Tibial artery (tissue), 4 donors: ENCODE measurements at regions not wholly inside any gene's neighbourhood (a gene's known extent, or its start where the extent isn't known, plus 50 kb on each side); places are given as distances from the start of the nearest gene placed in this dataset.

ENCODE experiments used
- DNase-seq, 2 donors: peaks; one replicate each; pipeline ENCODE4 v3.0.0-alpha.2; 2019
- H3K27ac ChIP-seq, 2 donors: fragments of 200-600 bp; sonication (generic) in 1 of 2; 1 replicate in 1 of 2; 2 replicates in 1 of 2; pipeline ENCODE4 v1.5.1; 2018 to 2019; ENCODE audit warnings: mild to moderate bottlenecking in 1 of 2
- H3K27me3 ChIP-seq, 2 donors: fragments of 200-600 bp; sonication (generic) in 1 of 2; one replicate each; pipeline versions ENCODE4 v1.5.1 to v1.6.0; 2016 to 2019
- H3K36me3 ChIP-seq, 3 donors: fragments of 200-600 bp; sonication (generic) in 2 of 3; one replicate each; pipeline ENCODE4 v1.5.1; 2016 to 2019; ENCODE audit warnings: mild to moderate bottlenecking in 2 of 3
- H3K4me1 ChIP-seq, 4 donors: fragments of 200-600 bp; sonication (generic) in 2 of 4; 1 replicate in 3 of 4; 2 replicates in 1 of 4; pipeline ENCODE4 v1.5.1; 2016 to 2019
- H3K4me3 ChIP-seq, 2 donors: fragments of 200-600 bp; sonication (generic) in 1 of 2; 1 replicate in 1 of 2; 2 replicates in 1 of 2; pipeline ENCODE4 v1.5.1; 2018 to 2019; ENCODE audit warnings: mild to moderate bottlenecking in 2 of 2
- H3K9me3 ChIP-seq, 3 donors: fragments of 200-600 bp; sonication (generic) in 1 of 3; one replicate each; pipeline ENCODE4 v1.5.1; 2016 to 2019
- CTCF ChIP-seq, 2 experiments: fragments of 200-600 bp in 1 of 2; fragments of 450-650 bp in 1 of 2; IDR thresholded peaks; one replicate each; pipeline ENCODE4 v1.5.1; 2017 to 2019; ENCODE audit warnings: antibody characterized with exemption in 2 of 2, mild to moderate bottlenecking in 1 of 2, moderate library complexity in 1 of 2
- intact Hi-C: fragments of 100-400 bp; cut with DNase I; formaldehyde crosslinking; loops from one replicate; pipeline ENCODE4 v1.15.0; 2023; ENCODE audit warnings: low total_unique reads

DNA sequence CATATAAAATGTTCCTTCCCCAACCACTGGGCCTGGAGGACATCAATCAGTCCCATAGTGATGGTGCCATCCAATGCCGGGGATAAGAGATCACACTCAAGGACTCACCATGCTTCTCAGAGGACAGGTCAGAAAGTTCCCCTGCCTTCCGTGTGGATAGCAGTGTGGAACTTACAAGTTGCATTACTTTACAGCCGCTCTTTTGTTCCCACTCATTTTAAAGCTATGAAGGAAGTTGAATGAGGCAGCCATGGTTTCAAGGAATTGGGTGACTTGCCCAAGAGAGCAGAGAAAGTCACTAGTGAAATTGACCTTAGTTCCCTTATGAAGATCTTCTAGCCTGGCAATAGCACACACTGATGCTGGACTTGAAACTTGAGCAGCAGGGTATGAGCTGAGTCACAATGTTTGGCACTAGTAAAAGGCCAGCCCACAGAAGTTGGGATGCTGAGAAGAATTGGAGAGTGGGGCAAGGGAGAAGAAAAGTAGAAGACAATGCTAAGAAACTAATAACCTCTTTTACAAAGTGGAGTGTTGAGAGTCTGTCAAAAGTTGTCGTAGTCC is 78.7 kb downstream of the CXCL12 start:
- H3K27me3 ChIP-seq, result no peaks in the 10 kb centered on the region
- DNase-seq, result no peak
- no peak overlapping the region for H3K4me3 ChIP-seq
- H3K36me3 ChIP-seq, result no peaks in the 10 kb centered on the region
- no peaks in the 10 kb centered on the region for H3K9me3 ChIP-seq
- peaks cover 0 to 16% (median 12%) of the 10 kb centered on the region in 4 donors for H3K4me1 ChIP-seq
- intact Hi-C loops, result no loop called here
- no peak for TF ChIP-seq CTCF (IDR thresholded peaks at IDR 0.05)
- peak overlapping the region; percentile 18 to 21 for H3K27ac ChIP-seq

DNA sequence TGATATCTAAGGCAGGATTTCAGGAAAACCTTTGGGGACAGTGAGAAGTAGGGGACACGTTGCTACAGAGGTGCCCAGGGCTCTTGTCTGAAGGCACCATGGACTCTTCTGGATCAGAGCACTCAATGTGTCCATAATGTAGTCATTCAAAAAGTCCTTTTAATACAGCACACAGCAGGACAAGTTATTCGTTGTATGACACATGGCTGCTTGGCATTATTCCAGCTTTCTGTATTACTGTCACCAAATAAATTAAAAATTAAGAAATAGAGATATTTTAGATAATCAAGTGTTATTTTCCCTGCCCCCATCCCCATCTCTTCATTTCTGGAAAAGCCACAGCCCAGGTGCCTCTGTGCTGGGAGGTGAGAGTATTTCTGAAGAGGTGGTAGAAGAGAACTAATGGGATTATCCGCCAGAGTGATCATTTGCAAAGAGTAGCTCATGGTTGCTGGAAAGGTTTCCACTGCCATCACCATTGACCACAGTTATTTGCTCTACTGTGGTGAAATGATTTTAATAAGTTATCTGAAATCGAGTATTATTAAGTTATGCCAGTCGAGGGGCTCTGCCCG is 83.0 kb downstream of the CXCL12 start:
- DNase-seq, result no peak
- Histone ChIP-seq H3K27ac (no peak overlapping the region), H3K4me1 (peaks cover 0 to 11% (median 7%) of the 10 kb centered on the region in 4 donors), H3K27me3 (no peaks in the 10 kb centered on the region), H3K4me3 (no peak overlapping the region), H3K9me3 (no peaks in the 10 kb centered on the region), H3K36me3 (no peaks in the 10 kb centered on the region)
- intact Hi-C loops, result no loop called here
- no peak for TF ChIP-seq CTCF (IDR thresholded peaks at IDR 0.05)

DNA sequence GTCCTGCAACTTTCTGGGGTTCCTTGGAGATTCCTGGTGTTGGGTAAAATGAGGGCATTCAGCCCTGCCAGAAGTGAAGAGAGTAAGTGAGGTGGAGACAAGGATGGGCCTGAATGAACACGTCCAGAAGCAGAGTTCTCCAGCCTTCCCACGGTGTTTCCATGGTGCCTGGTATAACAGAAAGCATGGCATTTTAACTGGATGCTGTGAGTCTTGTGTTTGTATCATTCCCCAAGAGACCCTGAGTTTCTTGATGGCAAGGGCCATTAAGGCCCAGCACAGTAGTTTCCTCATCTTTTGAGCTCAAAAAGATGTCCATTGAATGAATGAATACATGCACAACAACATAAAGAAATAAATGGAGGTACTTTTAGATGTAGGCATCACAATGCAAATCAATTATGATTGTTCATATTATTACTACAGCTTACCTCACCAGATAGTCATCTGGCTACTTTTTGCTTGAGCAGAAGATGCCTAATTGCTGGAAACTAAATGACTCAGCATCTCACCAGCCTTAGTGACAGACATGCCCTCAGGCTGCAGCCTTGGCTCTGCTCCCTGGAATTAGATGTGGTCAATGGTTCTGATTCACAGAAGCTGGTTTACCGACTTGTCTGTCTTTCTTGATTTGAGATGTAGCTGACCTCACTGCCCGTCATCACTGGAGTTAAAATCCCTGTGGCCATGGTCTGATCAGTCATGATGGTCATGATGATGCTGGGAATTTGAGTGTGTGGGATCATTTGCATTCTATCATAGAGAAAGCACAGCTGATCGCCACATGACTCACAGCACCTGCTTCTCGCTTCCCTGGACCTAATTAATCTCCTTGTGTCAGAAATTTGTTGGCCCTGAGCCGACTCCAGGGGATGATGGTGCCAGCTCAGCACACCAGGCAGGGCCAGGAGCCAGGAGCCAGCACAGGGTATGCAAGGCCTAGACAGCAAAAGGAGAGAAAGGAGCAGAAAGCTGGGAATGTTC is 83.9 kb downstream of the CXCL12 start:
- Histone ChIP-seq H3K36me3 (no peaks in the 10 kb centered on the region), H3K27me3 (no peaks in the 10 kb centered on the region), H3K4me1 (peaks cover 0 to 11% (median 1%) of the 10 kb centered on the region in 4 donors), H3K9me3 (no peaks in the 10 kb centered on the region), H3K27ac (no peak overlapping the region), H3K4me3 (no peak overlapping the region)
- TF ChIP-seq CTCF (IDR thresholded peaks at IDR 0.05), result no peak
- DNase-seq, result no peak
- intact Hi-C loops, result no loop called here

- Histone ChIP-seq H3K4me1 (peaks cover 0 to 30% (median 8%) of the 10 kb centered on the region in 4 donors), H3K4me3 (no peak overlapping the region), H3K27ac (no peak overlapping the region), H3K36me3 (no peaks in the 10 kb centered on the region), H3K9me3 (no peaks in the 10 kb centered on the region), H3K27me3 (no peaks in the 10 kb centered on the region)
- no peak for TF ChIP-seq CTCF (IDR thresholded peaks at IDR 0.05)
- DNase-seq, result no peak
- intact Hi-C loops, result no loop called here
These were observed 86.2 kb downstream of the CXCL12 start for GRCh38 chr10:44298713-44299112.

DNA sequence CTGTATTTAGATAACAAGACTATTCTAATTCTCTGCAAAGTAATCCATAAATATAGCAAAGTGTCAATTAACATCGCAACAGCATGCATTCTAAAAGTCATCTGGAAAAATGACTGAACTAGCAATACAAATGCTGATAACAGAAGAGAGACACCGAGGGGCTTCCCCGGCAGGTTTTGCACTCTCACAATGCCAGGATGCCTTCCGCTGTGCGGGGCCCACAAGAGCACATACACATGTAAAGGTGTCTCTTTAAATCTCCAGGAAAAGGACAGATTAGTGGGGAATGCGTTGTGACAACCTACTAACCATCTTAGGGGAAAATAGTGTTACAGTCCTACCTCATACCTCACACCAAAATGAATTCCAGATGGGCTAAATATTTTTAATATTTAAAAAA is 86.9 kb downstream of the CXCL12 start:
- DNase-seq, result no peak
- TF ChIP-seq CTCF (IDR thresholded peaks at IDR 0.05), result no peak
- H3K9me3 ChIP-seq, result no peaks in the 10 kb centered on the region
- no peaks in the 10 kb centered on the region for H3K36me3 ChIP-seq
- no peak overlapping the region for H3K4me3 ChIP-seq
- no peaks in the 10 kb centered on the region for H3K27me3 ChIP-seq
- H3K4me1 ChIP-seq, result peaks cover 0 to 37% (median 16%) of the 10 kb centered on the region in 4 donors
- no peak overlapping the region for H3K27ac ChIP-seq
- intact Hi-C loops, result no loop called here
